Spleen (tissue), 11 donors: ENCODE measurements at regions not wholly inside any gene's neighbourhood (a gene's known extent, or its start where the extent isn't known, plus 50 kb on each side); places are given as distances from the start of the nearest gene placed in this dataset.

ENCODE experiments used
- DNase-seq: peaks from one replicate; pipeline ENCODE4 v3.0.0-alpha.2; 2020
- H3K27ac ChIP-seq, 8 donors: fragments of 200-600 bp; sonication (generic) in 7 of 8; 1 replicate in 4 of 8; 2 replicates in 4 of 8; pipeline versions ENCODE4 v1.5.0 to v1.8.0; 2016 to 2021; ENCODE audit warnings: inconsistent platforms in 4 of 8, mild to moderate bottlenecking in 4 of 8, moderate library complexity in 1 of 8
- H3K27me3 ChIP-seq, 7 donors: fragments of 200-600 bp; sonication (generic) in 6 of 7; replicated peaks in 1 of 7; 1 replicate in 4 of 7; 2 replicates in 3 of 7; pipeline versions ENCODE4 v1.5.0 to v1.8.0; 2016 to 2021; ENCODE audit warnings: inconsistent platforms in 3 of 7, mild to moderate bottlenecking in 1 of 7
- H3K36me3 ChIP-seq, 6 donors: fragments of 200-600 bp; sonication (generic) in 5 of 6; 1 replicate in 4 of 6; 2 replicates in 2 of 6; pipeline versions ENCODE4 v1.5.0 to v1.8.0; 2016 to 2021; ENCODE audit warnings: inconsistent platforms in 2 of 6
- H3K4me1 ChIP-seq, 6 donors: fragments of 200-600 bp; sonication (generic) in 5 of 6; 1 replicate in 3 of 6; 2 replicates in 3 of 6; pipeline versions ENCODE4 v1.5.0 to v1.8.0; 2016 to 2021; ENCODE audit warnings: inconsistent platforms in 3 of 6
- H3K4me3 ChIP-seq, 8 donors: fragments of 200-600 bp; sonication (generic) in 7 of 8; 1 replicate in 4 of 8; 2 replicates in 4 of 8; pipeline versions ENCODE4 v1.5.0 to v1.8.0; 2016 to 2021; ENCODE audit warnings: inconsistent platforms in 4 of 8, mild to moderate bottlenecking in 4 of 8, moderate library complexity in 2 of 8
- H3K9me3 ChIP-seq, 8 donors: fragments of 200-600 bp; sonication (generic) in 7 of 8; 1 replicate in 4 of 8; 2 replicates in 4 of 8; pipeline versions ENCODE4 v1.5.0 to v1.8.0; 2016 to 2021; ENCODE audit warnings: inconsistent platforms in 4 of 8
- CTCF ChIP-seq, 11 experiments: fragments of 200-600 bp in 7 of 11; fragments of 450-650 bp in 4 of 11; sonication (generic) in 4 of 11; IDR thresholded peaks in 8 of 11; conservative IDR thresholded peaks in 3 of 11; 1 replicate in 7 of 11; 2 replicates in 4 of 11; pipeline versions ENCODE4 v1.4.0 to v1.8.0; 2016 to 2021; ENCODE audit warnings: antibody characterized with exemption in 11 of 11, inconsistent platforms in 4 of 11, mild to moderate bottlenecking in 1 of 11
- POLR2A ChIP-seq, 3 donors: fragments of 450-650 bp; IDR thresholded peaks; one replicate each; pipeline ENCODE4 v1.5.1; 2017; ENCODE audit warnings: antibody characterized with exemption in 3 of 3, mild to moderate bottlenecking in 1 of 3
- POLR2AphosphoS5 ChIP-seq, 3 donors: sonication (generic); formaldehyde crosslinking; IDR thresholded peaks; one replicate each; pipeline ENCODE4 v1.5.1; 2017; ENCODE audit warnings: antibody characterized with exemption in 3 of 3
- WGBS, 5 donors: extraction: QIAGEN DNeasy Blood & Tissue Kit in 3 of 5; methylation state at CpG; one replicate each; pipeline versions ENCODE4 v1.1.5 to v1.1.7; 2013 to 2018; 5-methylcytosine and 5-hydroxymethylcytosine counted together
- intact Hi-C: fragments of 100-400 bp; cut with DNase I; formaldehyde crosslinking; loops from one replicate; pipeline ENCODE4 v1.15.0; 2023; ENCODE audit warnings: low total_unique reads
- donor health status: healthy with polysubstance abuse.
- donor health status: DM: no; HTN: no; CAD: no; lungs with moderate emphysema.
- donor health status: DM: no; HTN: no; CAD: no.
- donor health status: Bipolar disorder and iron deficiency.
- donor health status: healthy.
- donor health status: DM: no; HTN: no; CAD: no.
- donor health status: DM: yes; HTN: yes; CAD: no.

- Histone ChIP-seq H3K27me3 (peaks cover 0 to 24% (median 0%) of the 10 kb centered on the region in 7 donors), H3K4me1 (peaks cover 0 to 8% (median 2%) of the 10 kb centered on the region in 6 donors), H3K36me3 (no peaks in the 10 kb centered on the region), H3K4me3 (no peak overlapping the region), H3K9me3 (peaks cover 0 to 4% (median 0%) of the 10 kb centered on the region in 8 donors), H3K27ac (no peak overlapping the region)
- WGBS, 5 donors = 77 to 91% (median 84%) methylated on average over 10 of the region's 10 CpGs
- intact Hi-C loops = no loop called here
- no peak for DNase-seq
- TF ChIP-seq POLR2AphosphoS5 (IDR thresholded peaks at IDR 0.05) (no peak), POLR2A (IDR thresholded peaks at IDR 0.05) (no peak), CTCF (IDR thresholded peaks at IDR 0.05 in 8 of 11, conservative IDR thresholded peaks at IDR 0.05 in 3 of 11) (no peak)
These were observed 111.1 kb downstream of the DLL1 start for GRCh38 chr6:170179616-170180324.

DNA sequence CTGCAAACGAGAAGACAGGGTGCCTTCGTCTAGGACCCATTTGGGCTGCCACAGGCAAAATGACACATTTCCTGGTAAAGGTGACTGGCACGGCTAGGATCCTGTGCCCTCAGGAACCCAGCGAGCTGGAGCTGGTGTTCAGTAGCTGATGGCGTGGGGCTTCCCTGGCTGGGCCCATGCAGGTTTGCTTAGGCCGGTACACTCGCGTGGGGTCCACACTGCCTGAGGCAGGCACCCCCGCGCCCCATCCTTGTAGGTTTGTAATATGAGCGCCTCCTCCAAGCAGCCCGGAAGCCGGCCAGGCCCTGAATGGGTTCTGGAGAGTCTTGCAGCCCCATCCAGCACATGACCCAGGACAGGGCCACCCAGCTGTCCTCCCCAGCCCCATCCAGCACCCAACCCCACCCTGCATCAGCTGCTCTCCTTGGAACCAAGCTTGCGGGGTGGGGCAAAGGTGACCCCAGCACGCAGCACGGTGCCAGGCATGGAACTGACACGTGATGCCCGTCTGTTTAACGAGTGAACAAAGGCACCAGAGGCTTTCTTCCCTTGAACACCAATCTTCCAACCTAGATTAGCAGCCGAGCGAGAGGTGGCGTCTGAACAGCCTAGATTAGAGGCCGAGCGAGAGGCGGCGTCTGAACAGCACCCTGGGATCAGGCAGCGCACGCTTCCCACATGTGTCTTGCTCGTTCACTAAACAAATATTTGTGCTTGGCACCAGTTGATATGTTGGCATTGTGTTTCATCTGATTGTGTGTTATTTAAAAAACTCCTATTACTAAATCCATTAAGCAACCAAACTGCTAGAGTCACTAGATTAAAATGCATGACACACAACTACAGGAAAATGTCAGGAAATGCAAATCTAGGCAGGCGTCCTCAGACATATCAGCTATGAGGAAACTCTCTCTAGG, 112.1 kb downstream of the DLL1 start:
- 88 to 95% (median 91%) methylated on average over 22 to 30 of the region's 30 CpGs for WGBS, 5 donors
- Histone ChIP-seq H3K36me3 (no peaks in the 10 kb centered on the region), H3K27me3 (peaks cover 0 to 24% (median 0%) of the 10 kb centered on the region in 7 donors), H3K4me3 (no peak overlapping the region), H3K9me3 (peaks cover 0 to 4% (median 0%) of the 10 kb centered on the region in 8 donors), H3K4me1 (peaks cover 0 to 14% (median 2%) of the 10 kb centered on the region in 6 donors), H3K27ac (no peak overlapping the region)
- intact Hi-C loops = no loop called here
- peak; percentile 74 for DNase-seq
- TF ChIP-seq POLR2AphosphoS5 (IDR thresholded peaks at IDR 0.05) (no peak), POLR2A (IDR thresholded peaks at IDR 0.05) (no peak), CTCF (IDR thresholded peaks at IDR 0.05 in 8 of 11, conservative IDR thresholded peaks at IDR 0.05 in 3 of 11) (no peak)

- intact Hi-C loops = no loop called here
- Histone ChIP-seq H3K36me3 (no peaks in the 10 kb centered on the region), H3K27ac (no peak overlapping the region), H3K9me3 (peaks cover 0 to 4% (median 0%) of the 10 kb centered on the region in 8 donors), H3K4me3 (no peak overlapping the region), H3K4me1 (peaks cover 0 to 14% (median 2%) of the 10 kb centered on the region in 6 donors), H3K27me3 (peaks cover 0 to 30% (median 0%) of the 10 kb centered on the region in 7 donors)
- TF ChIP-seq CTCF (IDR thresholded peaks at IDR 0.05 in 8 of 11, conservative IDR thresholded peaks at IDR 0.05 in 3 of 11) (no peak), POLR2A (IDR thresholded peaks at IDR 0.05) (no peak), POLR2AphosphoS5 (IDR thresholded peaks at IDR 0.05) (no peak)
- peak; percentile 76 for DNase-seq
- WGBS, 5 donors = 89 to 92% (median 90%) methylated on average over 25 to 26 of the region's 26 CpGs
These were observed 112.9 kb downstream of the DLL1 start for GRCh38 chr6:170177772-170178560.
